ENCODE measurements at regions not wholly inside any gene's neighbourhood (a gene's known extent, or its start where the extent isn't known, plus 50 kb on each side); places are given as distances from the start of the nearest gene placed in this dataset.

GRCh38 chr6:80679992-80680391 is 573.5 kb downstream of the BCKDHB start:
- DNase-seq, result no peak

DNA sequence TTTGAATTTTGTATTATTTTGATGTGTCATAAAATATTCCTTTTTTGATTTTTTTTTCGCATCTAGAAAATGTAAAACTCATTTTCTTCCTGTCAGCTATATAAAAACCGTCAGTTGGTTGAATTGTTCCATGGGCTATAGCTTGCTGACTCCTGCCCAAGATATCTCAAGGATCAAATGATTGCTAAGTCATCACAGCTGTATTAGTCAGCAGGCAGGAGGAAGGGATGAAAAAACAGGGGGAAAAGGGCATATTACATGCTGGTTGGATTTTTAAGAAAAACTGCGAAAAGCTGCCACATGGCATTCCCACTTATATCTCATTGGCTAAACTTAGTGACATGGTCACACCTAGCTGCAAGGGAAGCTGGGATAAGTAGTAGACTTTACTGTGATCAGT is 569.9 kb downstream of the BCKDHB start:
- no peak for DNase-seq

DNA sequence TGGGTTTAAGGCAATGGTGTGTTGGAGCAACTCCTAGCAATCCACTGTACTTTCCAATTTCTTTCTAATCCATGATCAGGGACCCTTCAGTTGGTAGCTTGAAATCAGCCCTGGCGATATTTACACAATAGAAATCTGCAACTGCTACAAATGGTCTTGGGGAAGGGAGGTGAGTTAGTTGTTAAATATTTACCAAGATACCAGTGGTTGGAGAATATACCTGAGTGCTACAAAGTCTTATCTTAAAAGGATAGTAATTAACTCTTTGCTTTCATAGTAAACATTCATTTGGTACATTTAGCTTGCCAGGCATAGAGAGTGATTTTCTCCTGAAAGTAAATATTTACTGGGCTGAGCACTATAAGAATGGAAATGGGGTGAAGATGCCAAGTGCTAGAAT is 568.2 kb downstream of the BCKDHB start:
- no peak for DNase-seq

DNA sequence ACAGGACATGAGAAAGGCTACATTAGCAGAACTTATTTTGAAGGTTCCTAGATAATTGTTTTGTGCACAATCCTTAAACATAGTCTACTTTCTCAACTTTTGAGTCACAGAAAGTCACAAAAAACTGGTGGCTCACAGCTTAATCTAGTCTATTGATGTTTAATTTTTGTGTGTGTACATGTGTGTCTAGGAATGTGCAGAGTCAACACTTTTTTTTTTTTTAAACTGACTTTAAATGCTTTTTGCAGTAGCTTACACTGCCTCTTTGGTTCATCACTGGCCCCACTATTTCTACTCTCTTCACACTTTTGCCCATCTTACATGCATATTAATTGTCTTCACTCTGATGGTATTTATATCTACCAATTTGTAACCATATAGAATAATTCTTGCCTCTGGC is 566.9 kb downstream of the BCKDHB start:
- no peak for DNase-seq

DNA sequence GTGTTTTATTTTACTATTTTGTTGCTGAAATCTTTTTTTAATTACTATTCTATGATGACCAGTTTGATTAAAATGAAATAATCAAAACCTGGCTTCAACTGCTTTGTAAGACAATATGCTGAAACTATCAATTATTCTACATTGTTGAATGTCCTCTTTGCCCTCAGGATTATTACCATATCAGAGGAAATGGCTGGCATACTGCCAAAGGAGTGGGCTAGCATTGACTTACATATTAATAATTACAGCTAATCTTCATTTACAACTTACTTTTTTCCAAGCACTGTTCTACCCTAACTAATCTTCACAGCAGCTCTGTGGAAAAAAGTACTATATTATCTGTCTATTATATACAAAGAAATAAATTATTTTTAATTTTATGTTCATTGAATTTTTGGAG is 560.5 kb downstream of the BCKDHB start:
- DNase-seq, result no peak

GRCh38 chr6:80658926-80659325 is 552.5 kb downstream of the BCKDHB start:
- no peak for DNase-seq

DNA sequence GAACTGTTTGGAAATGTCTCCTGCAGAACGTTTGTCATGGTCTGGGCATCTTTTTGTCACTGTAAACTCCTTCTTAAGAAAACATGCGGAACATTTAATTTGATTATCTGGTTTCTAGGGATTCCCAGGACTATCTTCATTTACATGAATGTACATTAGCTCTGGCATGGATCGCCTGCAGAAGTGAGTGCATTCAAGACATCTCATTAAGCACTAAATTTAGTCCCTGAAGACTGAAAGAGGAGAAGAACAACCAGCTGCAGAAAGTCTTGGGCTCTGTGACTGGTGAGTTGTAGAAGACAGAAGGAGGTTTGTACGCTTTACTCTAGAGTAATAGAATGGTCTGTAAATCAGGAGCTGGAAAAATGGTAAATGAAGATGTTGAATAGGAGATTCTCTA is 540.7 kb downstream of the BCKDHB start:
- DNase-seq, result no peak

DNA sequence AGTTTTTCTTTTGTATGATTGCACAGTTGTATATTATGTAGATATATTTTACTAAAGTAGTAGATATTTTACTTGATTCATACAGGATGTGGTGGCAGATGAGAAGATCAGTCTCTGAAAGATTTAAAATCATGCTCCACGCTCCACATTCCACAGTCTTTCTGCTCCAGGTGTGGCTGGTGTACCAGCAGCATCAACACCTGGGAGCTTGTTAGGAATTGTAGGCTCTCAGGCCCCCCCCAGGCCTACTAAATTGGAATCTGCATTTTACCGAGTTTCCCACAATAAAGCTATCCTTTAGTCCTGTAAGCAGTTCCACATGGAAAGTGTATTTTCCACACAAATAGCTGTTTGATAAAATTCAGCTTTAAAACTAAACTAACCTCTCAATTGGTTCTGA is 537.4 kb downstream of the BCKDHB start:
- DNase-seq, result no peak

- DNase-seq, result no peak
Observed at GRCh38 chr6:80642452-80642851, 536.0 kb downstream of the BCKDHB start.

- DNase-seq, result no peak
Observed at GRCh38 chr6:80641591-80641990, 535.1 kb downstream of the BCKDHB start.

- DNase-seq, result no peak
Observed at GRCh38 chr6:80640176-80640575, 533.7 kb downstream of the BCKDHB start.

DNA sequence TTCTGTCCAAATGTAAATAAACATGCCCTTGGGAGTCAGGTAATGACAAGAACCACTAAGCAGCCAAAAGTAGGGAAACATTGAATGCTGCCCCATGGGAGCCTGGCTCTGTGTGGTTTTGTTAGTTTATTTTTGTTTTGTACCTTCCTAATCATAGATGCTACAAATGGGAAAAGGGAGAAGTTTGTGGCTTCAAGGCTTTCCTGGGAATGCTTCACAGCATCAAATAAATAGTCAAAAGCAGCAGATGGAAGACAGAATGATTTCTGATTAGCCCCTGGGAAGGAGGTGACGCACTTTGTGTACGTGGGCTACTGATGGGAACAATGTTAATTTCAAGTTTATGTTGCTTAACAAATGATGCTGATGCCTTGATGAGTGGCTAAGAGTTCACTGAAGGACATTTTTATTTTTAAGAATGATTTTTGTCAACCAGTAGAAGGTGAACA is 532.7 kb downstream of the BCKDHB start:
- no peak for DNase-seq

DNA sequence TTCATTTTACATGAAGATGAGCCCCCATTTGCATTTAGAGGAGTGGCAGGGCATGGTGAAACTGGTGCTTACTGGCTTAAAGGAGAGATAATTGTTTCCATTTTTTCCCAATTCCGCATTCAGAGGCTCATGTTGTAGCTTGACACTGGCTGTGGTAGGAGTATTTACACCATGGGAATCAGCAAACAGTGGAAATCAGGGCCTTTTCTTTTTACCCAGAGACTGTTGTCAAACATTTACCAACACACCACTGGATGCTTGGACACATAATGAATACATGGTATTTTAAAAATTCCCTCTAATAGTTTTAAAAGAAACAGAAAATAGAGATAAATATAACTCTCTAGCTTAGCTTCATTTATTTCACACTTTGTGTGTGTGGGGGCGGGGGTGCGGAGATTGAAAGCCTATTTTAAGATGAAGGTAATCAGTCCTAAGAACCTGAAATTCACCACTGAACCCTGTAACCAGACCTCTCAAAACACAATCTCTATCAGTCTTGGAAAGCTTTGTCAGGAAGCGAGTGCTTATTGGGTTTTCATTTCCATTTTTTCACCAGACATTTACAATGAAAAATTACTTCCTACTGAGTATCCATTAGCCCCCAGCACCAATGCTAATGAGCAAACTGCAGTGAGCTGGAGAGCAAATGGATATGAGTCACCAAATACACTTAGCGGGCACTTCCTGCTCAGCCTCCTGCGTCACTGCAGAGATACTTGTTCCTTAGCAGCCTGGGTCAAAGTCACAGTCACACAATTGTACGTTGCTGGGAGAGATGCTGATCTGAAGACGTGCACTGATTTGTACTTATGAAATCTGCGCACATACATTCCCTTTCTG is 532.0 kb downstream of the BCKDHB start:
- peak in 1 of 2 donors; percentile 5 for DNase-seq

DNA sequence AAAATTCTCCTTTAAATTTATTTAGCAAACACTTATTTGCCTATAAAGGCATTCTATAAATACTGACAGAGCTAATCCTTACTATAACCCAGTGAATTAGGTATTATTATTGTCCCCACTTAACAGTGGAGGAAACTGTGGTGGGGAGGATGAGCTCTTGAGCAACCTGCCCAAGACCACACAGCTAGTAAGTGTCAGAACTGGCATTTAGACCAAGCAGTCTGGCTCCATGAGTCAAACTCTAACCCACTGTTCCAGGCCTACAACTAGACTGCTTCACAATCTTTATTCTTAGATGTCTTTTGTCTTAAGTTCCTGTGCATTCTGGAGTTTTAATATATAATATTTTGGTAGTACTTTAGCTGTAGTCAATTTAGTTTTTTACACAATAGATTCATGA is 530.8 kb downstream of the BCKDHB start:
- no peak for DNase-seq

GRCh38 chr6:80636689-80637088 is 530.2 kb downstream of the BCKDHB start:
- no peak for DNase-seq

DNA sequence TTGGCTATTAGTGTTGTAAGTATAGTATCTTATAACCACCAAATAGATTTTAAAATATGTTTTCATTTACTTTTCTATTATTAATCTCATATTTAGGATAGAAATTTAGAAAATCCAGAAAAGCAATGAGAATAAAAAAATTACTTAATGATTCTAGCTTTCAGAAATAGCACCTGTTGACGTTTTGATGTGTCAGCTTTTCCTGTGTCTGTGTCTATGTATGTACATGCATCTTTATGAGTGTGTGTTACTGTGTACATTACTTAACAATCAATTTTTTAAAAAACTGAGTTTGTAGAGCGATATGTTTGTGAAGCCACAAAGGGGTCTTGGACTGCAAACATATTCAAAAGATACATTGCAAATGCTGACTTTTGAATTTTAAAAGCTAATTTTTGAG is 526.9 kb downstream of the BCKDHB start:
- DNase-seq, result no peak

- DNase-seq, result no peak
Observed at GRCh38 chr6:80625405-80625804, 518.9 kb downstream of the BCKDHB start.

DNA sequence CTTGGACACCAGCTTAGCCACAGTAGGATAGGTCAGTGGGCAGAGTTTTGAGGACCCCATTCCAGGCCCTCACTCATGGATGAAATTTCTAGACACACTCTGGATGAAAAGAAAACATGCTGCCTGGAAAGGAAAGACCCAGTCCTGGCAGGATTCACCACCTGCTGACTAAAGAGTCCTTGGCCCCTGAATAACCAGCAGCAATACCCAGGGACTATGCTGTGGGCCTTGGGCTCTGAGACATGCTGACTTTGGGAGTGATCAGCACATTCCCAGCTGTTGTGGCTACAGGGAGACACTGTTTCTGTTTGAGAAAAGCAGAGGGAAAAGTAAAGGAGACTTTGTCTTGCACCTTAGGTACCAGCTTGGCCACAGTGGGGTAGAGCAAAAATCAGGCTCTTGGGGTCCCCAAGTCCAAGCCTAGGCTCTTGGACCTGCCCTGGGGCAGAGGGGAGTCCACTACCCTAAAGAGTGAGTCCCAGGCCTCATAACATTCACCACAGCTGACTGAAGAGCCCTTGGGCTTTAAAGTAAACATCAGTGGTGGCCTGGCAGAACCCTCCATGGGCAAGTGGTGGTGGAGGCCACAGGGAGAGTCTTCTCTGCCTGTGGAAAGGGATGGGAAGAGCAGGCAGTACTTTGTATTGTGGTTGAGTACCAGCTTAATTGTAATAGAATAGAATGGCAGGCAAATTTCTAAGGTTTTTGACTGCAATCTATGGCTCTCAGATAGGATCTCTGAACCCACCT is 516.8 kb downstream of the BCKDHB start:
- DNase-seq, result no peak

GRCh38 chr6:80622641-80623040 is 516.2 kb downstream of the BCKDHB start:
- DNase-seq, result no peak

GRCh38 chr6:80618953-80619352 is 512.5 kb downstream of the BCKDHB start:
- no peak for DNase-seq

DNA sequence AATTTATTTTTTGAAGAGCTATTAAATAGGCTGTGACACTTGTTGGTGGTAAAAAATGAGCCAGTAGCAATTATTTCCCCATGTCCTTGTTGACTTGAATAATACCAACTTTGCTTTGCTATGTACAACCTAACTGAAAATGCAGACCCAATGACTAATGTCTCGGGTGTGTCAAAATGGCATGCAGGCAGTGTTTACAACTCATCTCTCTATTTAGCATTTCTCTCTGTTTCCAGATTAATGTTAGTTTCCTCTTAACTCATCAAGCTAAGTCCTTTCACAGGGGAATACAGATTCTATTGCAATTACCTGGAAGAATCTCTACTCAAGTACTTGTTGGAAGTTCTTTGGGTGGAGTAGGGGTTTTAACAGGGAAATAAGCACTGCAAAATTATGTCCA is 504.4 kb downstream of the BCKDHB start:
- DNase-seq, result no peak

GRCh38 chr6:80608881-80609280 is 502.4 kb downstream of the BCKDHB start:
- no peak for DNase-seq

DNA sequence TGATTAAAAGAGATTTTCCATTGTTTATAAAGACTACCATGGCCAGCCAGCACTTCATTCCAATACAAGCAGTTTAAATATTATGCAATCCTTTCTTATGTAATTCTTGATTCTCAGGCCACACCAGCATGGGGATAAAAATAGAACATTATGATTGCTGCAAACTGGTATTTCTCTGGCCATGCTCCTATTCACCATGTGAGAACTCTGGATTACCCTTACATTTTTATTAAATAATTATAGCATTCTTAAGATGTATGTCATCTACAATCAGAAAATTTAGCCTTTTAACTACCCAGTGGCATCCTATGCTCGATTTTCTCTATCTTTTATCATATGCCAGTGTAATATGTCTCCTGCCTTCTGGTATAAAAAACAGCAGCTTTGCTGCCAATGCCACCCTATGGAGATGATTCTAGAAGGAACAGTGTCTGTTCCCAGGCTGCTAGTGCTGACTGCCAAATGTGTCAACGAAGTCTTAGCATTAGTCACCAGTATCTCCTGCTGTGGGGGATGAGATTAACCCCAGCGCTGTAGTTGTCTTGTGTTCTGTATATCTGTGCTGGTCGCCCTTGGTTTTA is 501.4 kb downstream of the BCKDHB start:
- DNase-seq, result no peak
